ENCODE measurements at regions not wholly inside any gene's neighbourhood (a gene's known extent, or its start where the extent isn't known, plus 50 kb on each side); places are given as distances from the start of the nearest gene placed in this dataset.

DNA sequence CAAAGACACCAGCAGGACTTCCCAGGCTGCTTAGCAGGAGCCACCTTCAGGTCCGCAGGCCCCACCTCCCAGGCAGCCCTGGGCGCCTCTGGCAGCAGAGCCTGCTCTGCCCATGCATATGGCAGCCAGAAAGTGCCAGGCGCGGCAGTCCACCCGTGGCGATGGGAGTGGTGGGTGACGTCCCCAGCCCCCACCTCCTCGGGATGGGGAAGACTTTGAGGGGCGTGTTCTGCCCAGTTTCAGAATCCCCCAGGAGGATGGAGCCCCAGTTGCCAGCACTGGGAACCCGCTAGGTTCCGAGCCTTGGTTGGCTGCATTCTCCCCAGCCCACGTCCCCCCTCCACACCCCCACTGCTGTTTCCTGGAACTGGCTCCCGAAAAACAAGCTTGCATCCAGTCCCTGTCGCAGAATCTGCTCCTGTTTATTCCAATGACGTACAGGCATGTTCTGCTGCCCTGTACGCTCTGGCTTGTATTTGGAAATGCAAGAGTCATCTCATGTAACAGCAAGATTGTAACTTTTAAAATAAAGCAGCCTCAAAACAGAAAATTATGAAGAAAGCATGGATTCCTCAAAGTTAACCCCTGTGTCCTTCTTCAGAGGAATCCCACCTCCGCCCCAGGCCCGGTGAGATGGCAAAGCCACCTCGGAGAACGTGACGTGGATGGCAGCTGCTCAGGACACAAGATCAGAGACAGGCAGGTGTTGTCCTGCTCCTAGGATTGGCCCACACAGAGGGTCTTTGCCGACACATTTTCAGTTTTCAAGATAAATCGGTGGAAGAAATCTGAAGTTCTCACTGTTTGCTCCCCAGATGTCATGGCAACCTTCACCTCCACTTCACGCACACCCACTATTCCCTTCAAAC lies 87.8 kb upstream of the PPP2R2D start:
- no peaks in the 10 kb centered on the region for H3K27me3 ChIP-seq (ENCODE audit: control insufficient read depth, insufficient read depth, low read length)
- DNase-seq: peak; percentile 46
- H3K4me3 ChIP-seq (ENCODE audit: insufficient read depth, low read depth, low read length): no peak overlapping the region
- no peaks in the 10 kb centered on the region for H3K36me3 ChIP-seq (replicated peaks; ENCODE audit: control insufficient read depth, insufficient read depth, low read length)

- H3K27me3 ChIP-seq (ENCODE audit: control insufficient read depth, insufficient read depth, low read length): no peaks in the 10 kb centered on the region
- no peaks in the 10 kb centered on the region for H3K36me3 ChIP-seq (replicated peaks; ENCODE audit: control insufficient read depth, insufficient read depth, low read length)
- peak; percentile 64 for DNase-seq
- H3K4me3 ChIP-seq (ENCODE audit: insufficient read depth, low read depth, low read length): no peak overlapping the region
These were observed 86.1 kb upstream of the PPP2R2D start for GRCh38 chr10:131814567-131815265.

GRCh38 chr10:131815266-131816156 lies 85.3 kb upstream of the PPP2R2D start:
- no peaks in the 10 kb centered on the region for H3K27me3 ChIP-seq (ENCODE audit: control insufficient read depth, insufficient read depth, low read length)
- peak; percentile 50 for DNase-seq

DNA sequence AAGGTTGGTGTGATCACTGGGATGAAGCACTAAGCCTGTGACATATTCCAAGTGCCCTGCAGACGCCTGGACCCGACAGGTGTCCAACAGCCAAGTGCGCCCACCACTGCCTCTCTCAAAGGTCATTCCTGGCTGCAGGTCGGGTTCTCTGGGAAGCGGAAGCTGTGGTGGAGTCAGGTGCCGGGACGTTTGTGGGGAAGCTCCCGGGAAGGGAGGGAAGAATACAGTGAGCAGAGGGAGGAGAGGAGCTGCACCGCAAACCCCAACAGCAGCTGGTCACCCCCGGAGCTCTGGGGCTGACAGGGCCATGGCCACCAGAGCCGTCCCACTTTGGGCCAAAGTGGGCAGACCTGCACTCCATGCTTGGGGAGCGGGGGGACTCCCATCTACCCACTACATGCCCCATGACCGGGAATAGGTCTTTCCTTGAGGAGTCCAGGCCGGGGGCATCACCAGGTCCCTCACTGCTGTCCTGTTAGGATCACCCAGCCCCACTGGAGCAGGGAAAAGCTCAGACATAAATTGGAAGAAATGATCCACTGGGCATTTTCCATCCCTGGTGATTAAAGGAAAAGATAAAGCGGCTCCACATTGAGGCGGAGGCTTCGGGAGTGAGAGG lies 84.5 kb upstream of the PPP2R2D start:
- no peaks in the 10 kb centered on the region for H3K27me3 ChIP-seq (ENCODE audit: control insufficient read depth, insufficient read depth, low read length)
- no peaks in the 10 kb centered on the region for H3K36me3 ChIP-seq (replicated peaks; ENCODE audit: control insufficient read depth, insufficient read depth, low read length)
- H3K4me3 ChIP-seq (ENCODE audit: insufficient read depth, low read depth, low read length): no peak overlapping the region
- DNase-seq: peak; percentile 43

More at GRCh38 chr10:131815266-131816156, 85.3 kb upstream of the PPP2R2D start:
- Histone ChIP-seq H3K4me3 (ENCODE audit: insufficient read depth, low read depth, low read length) (no peak overlapping the region), H3K36me3 (replicated peaks; ENCODE audit: control insufficient read depth, insufficient read depth, low read length) (no peaks in the 10 kb centered on the region)

- peak; percentile 28 for DNase-seq
- Histone ChIP-seq H3K4me3 (ENCODE audit: insufficient read depth, low read depth, low read length) (no peak overlapping the region), H3K27me3 (ENCODE audit: control insufficient read depth, insufficient read depth, low read length) (no peaks in the 10 kb centered on the region), H3K36me3 (replicated peaks; ENCODE audit: control insufficient read depth, insufficient read depth, low read length) (no peaks in the 10 kb centered on the region)
These were observed 83.7 kb upstream of the PPP2R2D start for GRCh38 chr10:131816941-131817700.

GRCh38 chr10:131817866-131818509 lies 82.8 kb upstream of the PPP2R2D start:
- Histone ChIP-seq H3K4me3 (ENCODE audit: insufficient read depth, low read depth, low read length) (no peak overlapping the region), H3K27me3 (ENCODE audit: control insufficient read depth, insufficient read depth, low read length) (no peaks in the 10 kb centered on the region), H3K36me3 (replicated peaks; ENCODE audit: control insufficient read depth, insufficient read depth, low read length) (no peaks in the 10 kb centered on the region)
- DNase-seq: no peak

DNA sequence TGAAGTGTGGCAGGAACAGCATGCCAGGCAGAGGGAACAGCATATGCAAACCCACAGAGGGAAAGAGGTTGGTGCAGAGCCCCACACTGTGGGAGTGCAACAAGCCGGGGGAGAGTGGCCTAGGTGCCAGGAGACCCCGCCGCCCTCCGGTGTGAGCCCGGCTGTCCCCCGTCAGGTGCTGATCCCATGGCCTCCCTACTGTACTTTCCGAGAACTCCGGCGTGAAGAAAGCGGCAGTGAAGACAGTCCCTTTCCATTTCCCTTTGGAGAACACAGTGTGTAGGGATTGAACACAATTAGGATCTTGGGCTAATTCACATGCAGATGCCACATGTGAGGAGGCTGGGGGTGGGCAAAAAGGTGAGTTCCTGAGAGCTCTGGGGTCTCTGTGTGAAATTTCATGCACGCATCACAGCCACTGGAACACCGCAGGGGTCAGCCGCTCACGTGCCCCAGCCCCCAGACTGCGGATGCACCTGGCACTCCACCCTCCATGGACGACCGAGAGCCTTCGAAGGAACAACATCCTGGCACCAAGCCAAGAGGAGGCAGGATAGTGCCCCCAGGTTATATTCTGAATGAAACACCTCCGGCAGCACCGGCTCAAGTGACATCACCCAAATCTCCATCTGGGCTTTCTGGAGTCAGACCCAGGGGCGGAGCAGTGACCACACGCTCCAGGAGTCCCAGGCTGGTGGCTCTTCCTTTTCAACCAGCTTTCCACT lies 82.1 kb upstream of the PPP2R2D start:
- Histone ChIP-seq H3K4me3 (ENCODE audit: insufficient read depth, low read depth, low read length) (no peak overlapping the region), H3K36me3 (replicated peaks; ENCODE audit: control insufficient read depth, insufficient read depth, low read length) (no peaks in the 10 kb centered on the region), H3K27me3 (ENCODE audit: control insufficient read depth, insufficient read depth, low read length) (no peaks in the 10 kb centered on the region)
- peak; percentile 54 for DNase-seq

GRCh38 chr10:131819241-131820072 lies 81.4 kb upstream of the PPP2R2D start:
- H3K27me3 ChIP-seq (ENCODE audit: control insufficient read depth, insufficient read depth, low read length): no peaks in the 10 kb centered on the region
- peak; percentile 56 for DNase-seq
- no peaks in the 10 kb centered on the region for H3K36me3 ChIP-seq (replicated peaks; ENCODE audit: control insufficient read depth, insufficient read depth, low read length)
- no peak overlapping the region for H3K4me3 ChIP-seq (ENCODE audit: insufficient read depth, low read depth, low read length)

DNA sequence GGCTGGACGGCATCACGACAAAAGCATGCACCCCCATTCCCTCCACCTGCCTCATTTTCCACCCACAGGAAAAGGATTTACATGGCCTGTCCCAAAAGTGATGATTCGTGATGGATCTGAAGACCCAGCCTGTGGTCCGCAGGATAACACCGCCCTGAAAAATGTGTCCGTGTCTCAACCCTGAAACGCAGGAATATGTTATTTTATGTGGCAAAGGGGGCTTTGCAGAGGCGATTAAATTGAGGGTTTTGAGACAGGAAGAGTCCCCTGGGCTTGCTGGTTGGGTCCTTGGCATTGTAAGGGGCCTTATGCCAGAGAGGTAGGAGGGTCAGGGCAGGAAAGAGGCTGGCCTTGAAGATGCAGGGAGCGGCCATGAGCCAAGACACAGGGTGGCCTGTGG lies 80.2 kb upstream of the PPP2R2D start:
- Histone ChIP-seq H3K4me3 (ENCODE audit: insufficient read depth, low read depth, low read length) (no peak overlapping the region), H3K36me3 (replicated peaks; ENCODE audit: control insufficient read depth, insufficient read depth, low read length) (no peaks in the 10 kb centered on the region), H3K27me3 (ENCODE audit: control insufficient read depth, insufficient read depth, low read length) (no peaks in the 10 kb centered on the region)
- DNase-seq: peak; percentile 31

- Histone ChIP-seq H3K36me3 (replicated peaks; ENCODE audit: control insufficient read depth, insufficient read depth, low read length) (no peaks in the 10 kb centered on the region), H3K27me3 (ENCODE audit: control insufficient read depth, insufficient read depth, low read length) (no peaks in the 10 kb centered on the region), H3K4me3 (ENCODE audit: insufficient read depth, low read depth, low read length) (no peak overlapping the region)
- no peak for DNase-seq
These were observed 79.3 kb upstream of the PPP2R2D start for GRCh38 chr10:131821378-131822012.

GRCh38 chr10:131822013-131822691 lies 78.7 kb upstream of the PPP2R2D start:
- H3K36me3 ChIP-seq (replicated peaks; ENCODE audit: control insufficient read depth, insufficient read depth, low read length): no peaks in the 10 kb centered on the region
- no peak overlapping the region for H3K4me3 ChIP-seq (ENCODE audit: insufficient read depth, low read depth, low read length)
- no peaks in the 10 kb centered on the region for H3K27me3 ChIP-seq (ENCODE audit: control insufficient read depth, insufficient read depth, low read length)
- peak; percentile 32 for DNase-seq
